H9 (cell line): ENCODE measurements at regions not wholly inside any gene's neighbourhood (a gene's known extent, or its start where the extent isn't known, plus 50 kb on each side); places are given as distances from the start of the nearest gene placed in this dataset.

Source experiments
- DNase-seq: peaks from one replicate; pipeline ENCODE4 v3.0.0-alpha.2; 2017
- H2AFZ ChIP-seq: one replicate; pipeline ENCODE4 v1.6.1; 2013; ENCODE audit warnings: mild to moderate bottlenecking, low read length, control low read depth, moderate library complexity
- H2AK5ac ChIP-seq: 2 replicates; pipeline ENCODE4 v1.6.1; 2013; ENCODE audit warnings: low read length, control low read depth, mixed read lengths; ENCODE audit not compliant: insufficient read length
- H2BK120ac ChIP-seq: one replicate; pipeline ENCODE4 v1.6.1; 2013; ENCODE audit warnings: low read depth, mild to moderate bottlenecking, low read length, control low read depth, inconsistent platforms; ENCODE audit not compliant: poor library complexity, severe bottlenecking
- H2BK12ac ChIP-seq: 2 replicates; pipeline ENCODE4 v1.6.1; 2013; ENCODE audit warnings: low read length, control low read depth, mixed read lengths, low read depth; ENCODE audit not compliant: insufficient read length
- H2BK15ac ChIP-seq: 2 replicates; pipeline ENCODE4 v1.6.1; 2013; ENCODE audit warnings: low read depth, low read length, control low read depth
- H2BK20ac ChIP-seq: one replicate; pipeline ENCODE4 v1.6.1; 2013; ENCODE audit warnings: low read depth, mild to moderate bottlenecking, low read length, control low read depth, inconsistent platforms; ENCODE audit not compliant: poor library complexity, severe bottlenecking
- H2BK5ac ChIP-seq: 2 replicates; pipeline ENCODE4 v1.6.1; 2013; ENCODE audit warnings: low read length, control low read depth, mixed read lengths; ENCODE audit not compliant: insufficient read length
- H3K14ac ChIP-seq: 2 replicates; pipeline ENCODE4 v1.6.1; 2013; ENCODE audit warnings: low read length, control low read depth; ENCODE audit not compliant: insufficient read depth
- H3K18ac ChIP-seq: 2 replicates; pipeline ENCODE4 v1.6.1; 2013; ENCODE audit warnings: low read depth, mild to moderate bottlenecking, mixed read lengths, low read length, control low read depth; ENCODE audit not compliant: insufficient read length
- H3K23ac ChIP-seq: 2 replicates; pipeline ENCODE4 v1.6.1; 2013; ENCODE audit warnings: low read length, control low read depth, mixed read lengths, low read depth; ENCODE audit not compliant: insufficient read length
- H3K23me2 ChIP-seq: 2 replicates; pipeline ENCODE4 v1.6.1; 2013; ENCODE audit warnings: low read depth, mild to moderate bottlenecking, mixed read lengths, low read length, control low read depth; ENCODE audit not compliant: insufficient read length, poor library complexity, severe bottlenecking
- H3K27ac ChIP-seq: 2 replicates; pipeline ENCODE4 v1.5.1; 2013; ENCODE audit warnings: low read length, control low read depth, mixed read lengths, low read depth; ENCODE audit not compliant: insufficient read length
- H3K27me3 ChIP-seq: 2 replicates; pipeline ENCODE4 v1.6.1; 2013; ENCODE audit warnings: low read length, control low read depth, inconsistent platforms; ENCODE audit not compliant: insufficient read depth
- H3K4ac ChIP-seq: 2 replicates; pipeline ENCODE4 v1.6.1; 2013; ENCODE audit warnings: low read depth, mild to moderate bottlenecking, control low read depth, inconsistent platforms, low read length, moderate library complexity
- H3K4me1 ChIP-seq: 2 replicates; pipeline ENCODE4 v1.6.1; 2013; ENCODE audit warnings: low read length, control low read depth, inconsistent platforms; ENCODE audit not compliant: insufficient read depth
- H3K4me2 ChIP-seq: 2 replicates; pipeline ENCODE4 v1.6.1; 2013; ENCODE audit warnings: low read length, control low read depth, mixed read lengths; ENCODE audit not compliant: insufficient read length, insufficient read depth
- H3K56ac ChIP-seq: 2 replicates; pipeline ENCODE4 v1.6.1; 2013; ENCODE audit warnings: low read depth, mild to moderate bottlenecking, mixed read lengths, low read length, control low read depth; ENCODE audit not compliant: insufficient read length
- H3K79me1 ChIP-seq: 2 replicates; pipeline ENCODE4 v1.6.1; 2013; ENCODE audit warnings: low read depth, mild to moderate bottlenecking, moderate library complexity, low read length, control low read depth, inconsistent platforms; ENCODE audit not compliant: insufficient read depth, poor library complexity, severe bottlenecking
- H3K79me2 ChIP-seq: 2 replicates; pipeline ENCODE4 v1.6.1; 2013; ENCODE audit warnings: low read length, control low read depth, inconsistent platforms; ENCODE audit not compliant: insufficient read depth
- H3K9ac ChIP-seq: 2 replicates; pipeline ENCODE4 v1.6.1; 2013; ENCODE audit warnings: low read length, control low read depth, mixed read lengths; ENCODE audit not compliant: insufficient read length; ENCODE audit errors: extremely low read depth
- H3K9me3 ChIP-seq: one replicate; pipeline ENCODE4 v1.6.1; 2013; ENCODE audit warnings: low read depth, low read length, inconsistent platforms; ENCODE audit not compliant: control insufficient read depth
- H3T11ph ChIP-seq: one replicate; pipeline ENCODE4 v1.6.1; 2013; ENCODE audit warnings: mild to moderate bottlenecking, low read length, control low read depth, inconsistent platforms
- H4K20me1 ChIP-seq: one replicate; pipeline ENCODE4 v1.6.1; 2013; ENCODE audit not compliant: control insufficient read depth, insufficient read length, insufficient read depth
- H4K5ac ChIP-seq: 2 replicates; pipeline ENCODE4 v1.6.1; 2013; ENCODE audit warnings: low read depth, mild to moderate bottlenecking, mixed read lengths, low read length, control low read depth; ENCODE audit not compliant: insufficient read length
- H4K8ac ChIP-seq: replicated peaks from 2 replicates; pipeline ENCODE4 v1.6.1; 2013; ENCODE audit warnings: low read length, control low read depth, mixed read lengths, low read depth; ENCODE audit not compliant: insufficient read length
- H4K91ac ChIP-seq: 2 replicates; pipeline ENCODE4 v1.6.1; 2013; ENCODE audit warnings: low read depth, mild to moderate bottlenecking, moderate library complexity, mixed read lengths, low read length, control low read depth; ENCODE audit not compliant: insufficient read length
- H3K27ac Mint-ChIP-seq, 3 experiments: 2 replicates in 2 of 3; 3 replicates in 1 of 3; pipeline ENCODE4 v1.8.0; 2020 to 2021; ENCODE audit warnings: mixed read lengths in 3 of 3, mild to moderate bottlenecking in 1 of 3, moderate library complexity in 1 of 3
- H3K27me3 Mint-ChIP-seq: 2 replicates; pipeline ENCODE4 v1.8.0; 2021; ENCODE audit warnings: low read depth, mild to moderate bottlenecking, moderate library complexity, mixed read lengths
- H3K36me3 Mint-ChIP-seq, 3 experiments: 2 replicates in 2 of 3; 3 replicates in 1 of 3; pipeline ENCODE4 v1.8.0; 2020 to 2021; ENCODE audit warnings: low read depth in 3 of 3, mixed read lengths in 3 of 3; ENCODE audit not compliant: insufficient read depth in 1 of 3
- H3K4me1 Mint-ChIP-seq, 2 experiments: 2 replicates each; pipeline ENCODE4 v1.8.0; 2020; ENCODE audit warnings: mixed read lengths in 2 of 2
- H3K4me3 Mint-ChIP-seq, 2 experiments: 2 replicates in 1 of 2; 3 replicates in 1 of 2; pipeline ENCODE4 v1.8.0; 2020 to 2021; ENCODE audit warnings: mild to moderate bottlenecking in 2 of 2, mixed read lengths in 2 of 2, moderate library complexity in 1 of 2
- H3K9me3 Mint-ChIP-seq, 2 experiments: 2 replicates in 1 of 2; 3 replicates in 1 of 2; pipeline ENCODE4 v1.8.0; 2020; ENCODE audit warnings: mild to moderate bottlenecking in 2 of 2, mixed read lengths in 2 of 2, moderate library complexity in 1 of 2
- WGBS: extraction: QIAGEN DNeasy Blood & Tissue Kit; methylation state at CpG from one replicate; pipeline ENCODE4 v1.1.7; 2013; ENCODE audit warnings: missing lambda C conversion rate, low lambda C conversion rate, mixed read lengths; ENCODE audit not compliant: insufficient read length; ENCODE audit errors: extremely low coverage; 5-methylcytosine and 5-hydroxymethylcytosine counted together
- TF ChIP-seq, protein P1 (sequence below): fragments of 200-600 bp; sonication (generic); conservative IDR thresholded peaks from 3 replicates; pipeline ENCODE4 v1.8.0; 2021; ENCODE audit warnings: antibody characterized with exemption, mild to moderate bottlenecking

DNA sequence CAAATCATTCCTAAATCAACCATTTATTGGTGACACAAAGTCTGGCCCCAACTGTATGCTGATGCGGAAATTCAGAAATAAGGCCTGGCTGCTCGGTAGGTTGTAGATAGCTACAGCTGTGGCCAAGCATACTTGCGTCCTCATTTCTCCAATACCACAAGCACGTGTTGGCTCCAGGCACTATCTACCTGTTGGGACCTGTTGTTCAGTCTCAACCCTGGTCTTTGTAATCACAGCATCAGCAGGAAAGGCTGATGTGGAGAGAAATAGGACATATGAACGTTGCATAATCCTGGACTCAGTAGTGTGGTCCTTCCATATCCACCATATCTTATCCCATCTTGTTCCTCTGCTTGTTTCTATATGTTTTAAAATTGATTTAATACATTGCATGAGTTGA is 212.6 kb downstream of the PMAIP1 start:
- Mint-ChIP-seq H3K4me3 (no peak overlapping the region), H3K27me3 (no peaks in the 10 kb centered on the region), H3K27ac (no peak overlapping the region), H3K9me3 (no peaks in the 10 kb centered on the region), H3K4me1 (peaks cover 5 to 6% of the 10 kb centered on the region in 2 experiments), H3K36me3 (no peaks in the 10 kb centered on the region; a peak in 1 of 7 replicates)
- Histone ChIP-seq H3K14ac (no peak overlapping the region), H2AK5ac (no peak overlapping the region), H3K56ac (no peak overlapping the region), H3K79me1 (no peaks in the 10 kb centered on the region), H2BK120ac (no peak overlapping the region), H3K18ac (no peak overlapping the region), H2BK5ac (no peak overlapping the region), H2BK12ac (no peak overlapping the region), H3K23ac (no peak overlapping the region), H2BK20ac (no peak overlapping the region), H4K20me1 (no peaks in the 10 kb centered on the region), H4K91ac (no peak overlapping the region), H2AFZ (no peak overlapping the region), H4K5ac (no peak overlapping the region), H3K27me3 (no peaks in the 10 kb centered on the region), H3K4me1 (no peaks in the 10 kb centered on the region; the same call in 1 of the 2 replicates), H3K23me2 (no peaks in the 10 kb centered on the region), H3K4ac (no peak overlapping the region), H3K9ac (no peak overlapping the region), H3T11ph (no peak overlapping the region), H3K9me3 (no peaks in the 10 kb centered on the region), H3K4me2 (no peak overlapping the region), H4K8ac (no peak overlapping the region), H3K79me2 (no peaks in the 10 kb centered on the region), H2BK15ac (no peak overlapping the region), H3K27ac (no peak overlapping the region)
- WGBS: no CpG with 5 or more reads among the region's 5 CpGs
- no peak for DNase-seq
- TF ChIP-seq, protein P1, sequence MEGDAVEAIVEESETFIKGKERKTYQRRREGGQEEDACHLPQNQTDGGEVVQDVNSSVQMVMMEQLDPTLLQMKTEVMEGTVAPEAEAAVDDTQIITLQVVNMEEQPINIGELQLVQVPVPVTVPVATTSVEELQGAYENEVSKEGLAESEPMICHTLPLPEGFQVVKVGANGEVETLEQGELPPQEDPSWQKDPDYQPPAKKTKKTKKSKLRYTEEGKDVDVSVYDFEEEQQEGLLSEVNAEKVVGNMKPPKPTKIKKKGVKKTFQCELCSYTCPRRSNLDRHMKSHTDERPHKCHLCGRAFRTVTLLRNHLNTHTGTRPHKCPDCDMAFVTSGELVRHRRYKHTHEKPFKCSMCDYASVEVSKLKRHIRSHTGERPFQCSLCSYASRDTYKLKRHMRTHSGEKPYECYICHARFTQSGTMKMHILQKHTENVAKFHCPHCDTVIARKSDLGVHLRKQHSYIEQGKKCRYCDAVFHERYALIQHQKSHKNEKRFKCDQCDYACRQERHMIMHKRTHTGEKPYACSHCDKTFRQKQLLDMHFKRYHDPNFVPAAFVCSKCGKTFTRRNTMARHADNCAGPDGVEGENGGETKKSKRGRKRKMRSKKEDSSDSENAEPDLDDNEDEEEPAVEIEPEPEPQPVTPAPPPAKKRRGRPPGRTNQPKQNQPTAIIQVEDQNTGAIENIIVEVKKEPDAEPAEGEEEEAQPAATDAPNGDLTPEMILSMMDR: no peak
